HFF-Myc (cell line): ENCODE measurements at regions not wholly inside any gene's neighbourhood (a gene's known extent, or its start where the extent isn't known, plus 50 kb on each side); places are given as distances from the start of the nearest gene placed in this dataset.

ENCODE experiments used
- DNase-seq: peaks from one replicate; pipeline ENCODE4 v3.0.0-alpha.2; 2011; ENCODE audit warnings: low read depth; ENCODE audit errors: extremely low read depth
- H3K4me3 ChIP-seq: replicated peaks from 2 replicates; pipeline ENCODE4 v1.5.1; 2011; ENCODE audit warnings: low read depth, mild to moderate bottlenecking, control low read depth, low read length
- TF ChIP-seq, protein P1 (sequence below): IDR thresholded peaks from 2 replicates; pipeline ENCODE4 v1.5.1; 2012; ENCODE audit warnings: mild to moderate bottlenecking, low read depth, low read length, control low read depth; ENCODE audit errors: missing control alignments

DNA sequence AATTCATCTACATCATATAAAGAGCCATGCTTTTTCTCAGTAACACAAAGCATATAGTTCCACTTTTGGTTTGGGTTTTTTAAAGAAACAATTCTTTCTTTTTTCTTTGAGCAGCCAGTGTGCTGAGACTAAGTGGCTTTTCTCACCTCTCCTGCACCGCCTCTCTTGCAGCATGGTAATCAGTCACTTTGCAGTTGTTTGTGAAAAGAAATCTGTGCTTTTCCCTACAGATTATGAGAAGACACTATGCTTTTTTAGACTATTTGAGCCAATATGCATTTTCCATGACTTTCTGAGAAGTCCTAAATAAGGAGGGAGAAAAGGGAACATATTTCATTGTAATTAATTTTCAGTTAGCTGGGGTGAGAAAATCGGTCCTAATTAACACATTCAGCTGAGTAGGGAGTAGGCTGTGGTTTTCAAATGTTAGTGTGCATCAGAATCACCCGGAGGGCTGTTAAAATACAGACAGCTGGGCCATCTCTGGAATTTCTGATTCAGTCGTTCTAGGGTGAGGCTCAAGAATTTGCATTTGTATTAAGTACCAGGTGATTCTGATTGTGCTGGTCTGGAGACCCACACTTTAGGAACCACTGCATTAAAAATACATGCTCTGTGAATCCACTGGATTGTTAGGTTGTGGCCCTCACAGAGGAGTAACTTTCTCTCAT, 155.2 kb downstream of the TINAG start:
- no peak for DNase-seq
- TF ChIP-seq, protein P1, sequence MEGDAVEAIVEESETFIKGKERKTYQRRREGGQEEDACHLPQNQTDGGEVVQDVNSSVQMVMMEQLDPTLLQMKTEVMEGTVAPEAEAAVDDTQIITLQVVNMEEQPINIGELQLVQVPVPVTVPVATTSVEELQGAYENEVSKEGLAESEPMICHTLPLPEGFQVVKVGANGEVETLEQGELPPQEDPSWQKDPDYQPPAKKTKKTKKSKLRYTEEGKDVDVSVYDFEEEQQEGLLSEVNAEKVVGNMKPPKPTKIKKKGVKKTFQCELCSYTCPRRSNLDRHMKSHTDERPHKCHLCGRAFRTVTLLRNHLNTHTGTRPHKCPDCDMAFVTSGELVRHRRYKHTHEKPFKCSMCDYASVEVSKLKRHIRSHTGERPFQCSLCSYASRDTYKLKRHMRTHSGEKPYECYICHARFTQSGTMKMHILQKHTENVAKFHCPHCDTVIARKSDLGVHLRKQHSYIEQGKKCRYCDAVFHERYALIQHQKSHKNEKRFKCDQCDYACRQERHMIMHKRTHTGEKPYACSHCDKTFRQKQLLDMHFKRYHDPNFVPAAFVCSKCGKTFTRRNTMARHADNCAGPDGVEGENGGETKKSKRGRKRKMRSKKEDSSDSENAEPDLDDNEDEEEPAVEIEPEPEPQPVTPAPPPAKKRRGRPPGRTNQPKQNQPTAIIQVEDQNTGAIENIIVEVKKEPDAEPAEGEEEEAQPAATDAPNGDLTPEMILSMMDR = no peak
- H3K4me3 ChIP-seq = no peak overlapping the region

DNA sequence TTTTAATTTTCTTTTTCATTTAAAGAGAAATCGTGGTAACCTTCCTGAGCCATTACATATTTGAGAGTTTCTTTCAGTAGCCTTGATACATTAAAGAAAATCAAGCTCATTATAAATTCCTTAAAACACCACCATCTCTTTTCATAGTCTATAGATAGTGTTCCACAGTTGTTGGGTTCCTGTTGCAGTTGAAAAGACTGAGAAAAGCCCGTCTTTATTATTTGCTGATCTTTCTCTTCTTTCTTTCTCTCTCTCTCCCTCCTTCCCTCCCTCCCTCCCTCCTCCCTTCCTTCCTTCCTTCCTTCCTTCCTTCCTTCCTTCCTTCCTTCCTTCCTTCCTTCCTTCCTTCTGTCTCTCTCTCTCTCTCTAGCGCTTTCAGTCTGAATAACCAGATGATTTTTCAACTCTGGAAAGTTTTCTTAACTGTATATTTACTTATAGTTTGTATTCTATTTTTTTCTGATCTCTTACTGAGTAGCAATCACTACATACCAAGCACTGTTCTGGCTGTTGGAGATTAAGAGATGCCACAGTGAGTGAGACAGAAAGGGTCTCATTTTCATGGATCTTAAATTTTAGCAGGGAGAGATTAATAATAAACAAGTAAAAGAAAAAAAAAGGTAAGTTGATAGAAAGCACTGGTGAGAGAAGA, 157.5 kb downstream of the TINAG start:
- H3K4me3 ChIP-seq = no peak overlapping the region
- TF ChIP-seq, protein P1 = no peak
- no peak for DNase-seq

DNA sequence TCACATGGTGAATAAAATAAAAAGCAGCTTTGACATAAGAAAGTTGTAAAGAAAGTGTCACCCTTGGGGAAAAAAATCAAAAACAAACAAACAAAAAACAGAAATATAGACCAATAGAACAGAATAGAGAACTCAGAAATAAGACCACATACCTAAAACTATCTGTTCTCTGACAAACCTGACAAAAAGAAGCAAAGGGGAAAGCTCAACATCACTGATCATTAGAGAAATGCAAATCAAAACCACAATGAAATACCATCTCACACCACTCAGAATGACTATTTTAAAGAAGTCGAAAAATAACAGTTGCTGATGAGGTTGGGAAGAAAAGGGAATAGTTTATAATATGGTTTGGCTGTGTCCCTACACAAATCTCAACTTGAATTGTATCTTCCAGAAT, 159.1 kb downstream of the TINAG start:
- TF ChIP-seq, protein P1 = no peak
- no peak overlapping the region for H3K4me3 ChIP-seq
- DNase-seq = no peak

DNA sequence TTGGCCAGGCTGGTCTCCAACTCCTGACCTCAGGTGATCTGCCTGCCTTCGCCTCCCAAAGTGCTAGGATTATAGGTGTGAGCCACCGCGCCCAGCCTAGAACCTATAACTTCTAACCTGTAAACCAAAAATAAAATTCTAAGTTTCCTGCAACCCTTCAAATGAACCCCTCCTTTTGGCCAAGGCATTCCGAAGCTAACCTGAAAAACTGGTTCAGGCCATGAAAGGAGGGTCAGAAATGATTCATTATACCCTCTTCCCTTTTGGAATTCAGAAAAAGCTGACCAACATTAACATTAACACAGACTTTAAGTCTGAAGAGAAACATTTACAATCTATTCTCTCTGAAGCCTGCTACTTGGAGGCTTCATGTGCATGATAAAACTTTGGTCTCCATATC, 165.1 kb downstream of the TINAG start:
- H3K4me3 ChIP-seq = no peak overlapping the region
- TF ChIP-seq, protein P1 = no peak
- DNase-seq = no peak

DNA sequence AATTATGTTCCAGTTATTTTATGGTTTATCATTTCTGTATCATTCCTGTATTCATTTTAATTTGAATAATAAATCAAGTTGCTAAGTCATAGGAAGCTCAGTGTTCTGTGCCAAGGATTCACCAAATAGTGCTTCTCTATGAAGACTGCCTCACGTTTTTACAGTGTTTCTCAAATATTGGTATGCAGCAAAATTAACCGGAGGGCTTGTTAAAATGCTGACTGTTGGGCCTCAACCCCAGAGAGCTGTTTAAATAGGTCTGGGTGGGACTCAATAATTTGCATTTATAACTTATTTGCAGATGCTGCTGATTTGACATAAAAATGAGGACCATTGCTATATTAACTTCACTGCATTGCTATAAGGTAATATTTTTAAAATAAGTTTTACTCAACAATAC, 166.7 kb downstream of the TINAG start:
- TF ChIP-seq, protein P1 = no peak
- H3K4me3 ChIP-seq = no peak overlapping the region
- DNase-seq = no peak

DNA sequence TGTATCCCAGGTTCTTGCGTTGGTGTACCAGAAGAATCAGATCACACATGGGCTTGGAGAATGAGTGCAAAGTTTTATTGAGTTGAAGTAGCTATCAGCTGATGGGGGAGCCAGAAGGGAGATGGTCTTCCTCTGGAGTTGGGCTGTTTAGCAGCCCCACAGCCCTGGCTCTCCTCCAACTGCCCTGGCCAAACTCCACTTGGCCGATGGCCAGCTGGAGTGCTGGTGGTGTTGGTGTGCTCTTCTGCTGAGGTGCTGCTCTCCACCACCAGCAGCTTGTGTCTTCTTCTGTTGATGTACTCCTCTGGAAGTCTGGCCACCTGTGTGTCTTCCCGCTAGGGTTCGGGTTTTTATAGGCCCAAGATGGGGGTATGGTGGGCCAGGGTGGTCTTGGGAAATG, 172.8 kb downstream of the TINAG start:
- no peak overlapping the region for H3K4me3 ChIP-seq
- no peak for DNase-seq
- TF ChIP-seq, protein P1 = no peak

DNA sequence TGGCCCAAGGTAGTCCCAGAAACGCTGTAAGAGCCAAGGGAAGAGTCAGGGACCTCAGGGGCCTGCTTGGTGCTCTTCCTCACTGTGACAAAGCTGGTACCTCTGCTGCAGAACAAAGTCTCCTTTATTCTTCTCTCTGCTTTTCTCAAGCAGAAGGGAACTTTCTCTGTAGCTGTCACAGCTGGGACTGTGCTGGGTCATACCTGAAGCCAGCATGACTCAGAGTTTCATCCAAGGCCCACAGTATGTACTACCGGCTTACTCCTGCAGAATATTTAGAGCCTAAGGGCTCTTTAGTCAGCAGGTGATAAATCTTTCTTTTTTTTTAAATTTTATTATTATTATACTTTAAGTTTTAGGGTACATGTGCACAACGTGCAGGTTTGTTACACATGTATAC, 183.2 kb downstream of the TINAG start:
- TF ChIP-seq, protein P1 = no peak
- H3K4me3 ChIP-seq = no peak overlapping the region
- DNase-seq = no peak
